CD4-positive, alpha-beta T cell treated with Interleukin-1 beta for 1 hour (primary cell): ENCODE measurements at regions not wholly inside any gene's neighbourhood (a gene's known extent, or its start where the extent isn't known, plus 50 kb on each side); places are given as distances from the start of the nearest gene placed in this dataset.

Experiments
- DNase-seq, 2 donors: peaks; one replicate each; pipeline ENCODE4 v3.0.0-alpha.2; 2020 to 2022

GRCh38 chr10:57785068-57785467 is 482.6 kb downstream of the IPMK start:
- DNase-seq: no peak

GRCh38 chr10:57776688-57777432 is 490.8 kb downstream of the IPMK start:
- DNase-seq: no peak

DNA sequence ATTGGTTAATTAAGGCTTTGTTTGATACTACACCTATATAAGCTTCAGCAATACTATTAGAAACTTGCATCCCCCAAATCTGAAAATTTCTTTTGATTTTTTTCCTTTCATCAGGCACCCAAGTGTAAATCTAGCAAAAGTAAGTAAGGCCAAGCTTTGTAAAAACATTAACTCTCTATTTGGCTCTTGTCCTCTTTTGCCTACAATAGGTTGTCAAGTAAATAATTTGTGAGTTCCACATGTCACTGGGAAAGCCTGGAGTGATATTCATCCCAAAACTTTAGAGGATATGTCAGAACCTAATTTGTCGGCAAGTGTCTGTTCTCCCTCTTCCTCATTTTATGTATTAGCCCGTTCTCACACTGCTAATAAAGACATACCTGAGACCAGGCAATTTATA is 492.4 kb downstream of the IPMK start:
- DNase-seq: no peak

DNA sequence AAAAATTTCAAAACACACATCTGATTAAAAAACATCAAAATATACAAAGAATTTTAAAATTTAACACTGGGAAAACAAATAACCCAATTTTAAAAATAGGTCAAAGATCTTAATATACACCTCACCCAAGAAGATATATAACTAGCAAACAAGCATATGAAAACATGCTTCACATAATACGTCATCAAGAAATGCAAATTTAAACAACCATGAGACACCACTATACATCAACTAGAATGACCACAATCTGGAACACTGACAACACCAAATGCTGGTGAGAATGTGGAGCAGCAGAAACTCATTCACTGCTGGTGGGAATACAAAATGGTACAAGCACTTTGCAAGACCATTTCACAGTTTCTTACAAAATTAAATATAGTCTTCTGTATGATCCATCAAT is 498.4 kb downstream of the IPMK start:
- no peak for DNase-seq

- DNase-seq: no peak
Observed at GRCh38 chr10:57759777-57760176, 507.9 kb downstream of the IPMK start.

GRCh38 chr10:57754803-57755202 is 512.9 kb downstream of the IPMK start:
- DNase-seq: no peak

DNA sequence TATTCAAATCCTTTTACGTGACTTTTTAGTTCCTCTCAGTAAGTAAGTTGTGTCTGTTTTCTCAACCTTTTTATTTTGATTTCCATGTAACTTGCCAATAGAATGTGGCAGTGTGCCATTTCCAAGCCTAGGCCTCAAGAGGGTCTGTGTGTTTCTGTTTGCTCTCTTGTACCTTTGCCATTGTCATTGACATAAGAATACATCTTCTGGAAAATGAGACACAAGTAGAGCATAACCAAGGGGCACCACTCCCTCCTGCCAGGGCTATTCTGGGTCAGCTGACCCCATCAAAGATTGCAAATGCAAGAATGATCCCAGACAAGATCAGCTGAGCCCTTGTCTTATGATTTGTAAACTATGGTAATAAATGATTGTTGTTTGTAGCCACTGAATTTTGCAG is 524.0 kb downstream of the IPMK start:
- no peak for DNase-seq

DNA sequence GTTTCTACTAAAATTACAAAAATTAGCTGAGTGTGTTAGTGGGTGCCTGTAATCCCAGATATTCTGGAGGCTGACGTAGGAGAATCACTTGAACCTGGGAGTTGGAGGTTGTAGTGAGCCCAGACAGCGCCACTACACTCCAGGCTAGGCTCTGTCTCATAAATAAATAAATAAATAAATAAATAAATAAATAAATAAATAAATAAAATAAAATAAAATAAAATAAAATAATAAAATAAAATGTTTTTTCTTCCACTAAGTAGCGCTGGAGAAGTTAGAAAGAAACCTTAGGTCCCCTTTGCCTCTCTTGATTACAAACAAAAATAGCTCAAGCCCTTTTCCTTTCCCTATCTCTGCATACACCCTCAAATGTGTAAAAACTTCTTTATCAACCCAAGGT is 525.9 kb downstream of the IPMK start:
- no peak for DNase-seq

GRCh38 chr10:57723305-57723704 is 544.4 kb downstream of the IPMK start:
- no peak for DNase-seq

DNA sequence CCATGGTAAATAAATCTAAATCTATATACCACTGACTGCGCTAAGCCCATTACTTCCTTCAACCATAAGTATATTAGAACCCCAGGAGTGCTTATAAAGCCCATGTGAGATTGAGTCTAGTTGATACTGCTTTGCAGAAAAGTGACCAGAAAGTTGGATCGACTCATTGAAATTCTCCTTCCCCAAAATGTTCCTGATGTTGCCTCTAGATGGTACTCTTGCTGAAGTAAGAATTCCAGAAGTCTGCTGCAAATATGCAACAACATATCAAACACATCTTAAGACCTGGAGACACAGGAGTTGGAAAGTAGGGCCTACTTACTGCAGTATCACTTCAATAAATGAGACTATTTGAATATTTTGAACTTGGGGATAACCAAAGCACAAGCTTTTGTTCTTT is 550.8 kb downstream of the IPMK start:
- no peak for DNase-seq

GRCh38 chr10:57715233-57715632 is 552.5 kb downstream of the IPMK start:
- DNase-seq: no peak

DNA sequence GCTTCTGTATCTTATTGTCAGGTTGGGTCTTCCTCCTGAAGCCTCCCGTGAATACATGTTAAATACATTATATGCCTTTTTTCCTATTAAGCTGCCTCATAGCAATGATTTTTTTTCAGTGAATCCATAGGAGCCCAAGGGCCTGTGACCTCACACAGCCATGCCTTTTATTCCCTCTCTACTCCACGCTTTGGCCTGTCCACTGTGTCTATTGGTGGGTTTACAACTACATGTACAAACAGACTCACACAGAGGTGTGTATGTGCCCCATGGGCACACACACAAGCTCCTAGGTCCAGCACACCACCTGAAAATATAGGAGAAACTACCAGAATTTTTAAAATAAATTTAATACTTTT is 560.4 kb downstream of the IPMK start:
- no peak for DNase-seq

GRCh38 chr10:57706576-57707299 is 561.0 kb downstream of the IPMK start:
- DNase-seq: no peak

DNA sequence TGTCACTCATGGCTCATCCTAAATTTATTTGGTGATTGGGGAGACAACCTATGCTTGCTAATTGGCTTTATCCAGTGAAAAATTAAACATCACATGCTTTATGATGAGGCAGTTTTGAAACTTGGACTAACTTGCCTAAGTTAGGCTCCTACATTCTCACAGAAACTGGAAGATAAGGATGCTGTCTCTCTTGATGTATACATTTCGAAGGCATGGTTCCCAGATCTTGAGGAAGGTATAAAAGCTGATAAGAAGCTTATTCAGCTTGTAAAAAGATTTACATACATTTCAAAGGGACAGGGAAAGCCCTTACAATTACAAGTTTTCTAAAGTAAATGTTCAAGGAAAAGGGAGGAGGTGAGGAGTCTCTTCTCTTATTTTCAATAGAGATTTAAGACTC is 561.7 kb downstream of the IPMK start:
- no peak for DNase-seq

GRCh38 chr10:57699944-57700343 is 567.8 kb downstream of the IPMK start:
- no peak for DNase-seq

GRCh38 chr10:57696641-57697040 is 571.1 kb downstream of the IPMK start:
- no peak for DNase-seq

DNA sequence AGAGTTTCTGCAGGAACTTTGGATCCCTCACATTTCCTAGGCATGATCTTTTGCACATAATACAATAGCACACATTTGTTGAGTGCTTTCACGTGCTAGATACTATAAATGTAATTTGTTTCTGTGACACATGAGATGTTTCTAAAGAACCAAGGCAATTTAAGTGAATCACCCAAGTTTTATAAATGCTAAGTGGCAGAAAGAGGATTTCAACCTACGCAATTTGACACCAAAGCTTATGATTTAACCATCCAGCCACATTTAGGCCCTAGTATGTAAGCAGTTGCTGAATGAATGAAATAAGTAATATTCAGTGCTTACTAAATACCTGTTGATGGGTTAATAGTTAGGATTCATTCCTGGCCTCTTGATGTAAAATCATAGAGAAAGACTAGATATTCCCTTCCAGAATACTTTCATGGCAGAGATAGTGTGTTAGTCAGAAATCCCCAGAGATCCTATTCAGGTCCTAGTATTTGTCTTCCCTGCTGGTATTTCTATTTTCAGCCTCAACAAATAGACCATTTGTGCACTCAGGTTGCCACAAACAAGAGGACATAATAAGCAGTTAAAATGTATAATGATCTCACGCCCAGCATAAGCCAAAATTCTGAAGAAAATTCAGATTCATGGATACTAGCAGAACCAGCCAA is 572.6 kb downstream of the IPMK start:
- DNase-seq: no peak

GRCh38 chr10:57692255-57692980 is 575.3 kb downstream of the IPMK start:
- DNase-seq: no peak

DNA sequence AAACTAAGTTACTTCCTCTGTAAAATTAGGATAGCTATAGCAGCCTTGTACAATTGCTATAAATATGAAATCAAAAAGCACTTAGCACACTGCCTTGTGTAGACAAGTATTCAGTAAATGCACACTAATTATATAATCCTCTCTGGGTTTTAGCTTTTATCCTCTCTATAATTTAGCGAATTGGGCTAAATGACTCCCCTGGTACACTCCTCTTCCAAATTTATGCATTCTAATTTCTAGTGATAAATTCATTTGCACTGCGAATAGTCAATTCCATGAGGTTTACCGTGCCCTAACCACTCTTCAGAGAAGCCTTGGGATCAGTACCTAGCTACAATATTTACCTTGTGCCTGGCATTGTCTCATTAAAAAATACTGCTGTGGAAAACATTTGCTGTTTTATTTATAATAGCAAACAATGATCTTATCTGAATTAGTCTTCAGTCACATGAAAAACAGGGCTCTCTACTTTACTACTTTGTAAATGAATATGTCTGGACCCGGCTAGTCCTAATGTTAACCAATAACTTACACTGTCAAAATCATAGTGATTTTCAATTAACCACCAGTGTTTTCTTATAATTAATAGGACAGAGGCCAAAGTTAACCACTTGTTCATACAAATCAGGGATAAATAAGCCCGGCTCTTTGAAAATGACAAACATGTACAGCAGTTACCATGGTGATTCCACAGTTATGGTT is 577.9 kb downstream of the IPMK start:
- no peak for DNase-seq

DNA sequence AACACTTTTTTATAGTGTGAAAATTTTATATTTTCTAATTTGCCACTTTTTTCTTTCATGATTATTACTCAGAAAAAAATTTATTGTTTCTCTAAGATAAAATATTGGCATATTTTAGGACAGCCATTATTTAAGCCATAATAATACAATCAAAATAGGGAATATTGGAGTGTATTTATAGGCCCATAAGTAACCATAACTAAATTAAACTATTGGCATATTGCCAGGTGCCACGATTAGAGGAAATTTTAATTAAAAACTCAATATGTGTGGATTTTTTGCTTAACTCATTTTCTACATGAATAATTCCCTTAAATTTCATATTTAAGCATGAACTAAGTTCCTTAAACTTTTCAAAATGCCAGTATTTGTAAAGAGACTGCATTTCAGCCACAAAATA is 587.8 kb downstream of the IPMK start:
- DNase-seq: no peak

GRCh38 chr10:57675125-57675524 is 592.6 kb downstream of the IPMK start:
- DNase-seq: no peak

DNA sequence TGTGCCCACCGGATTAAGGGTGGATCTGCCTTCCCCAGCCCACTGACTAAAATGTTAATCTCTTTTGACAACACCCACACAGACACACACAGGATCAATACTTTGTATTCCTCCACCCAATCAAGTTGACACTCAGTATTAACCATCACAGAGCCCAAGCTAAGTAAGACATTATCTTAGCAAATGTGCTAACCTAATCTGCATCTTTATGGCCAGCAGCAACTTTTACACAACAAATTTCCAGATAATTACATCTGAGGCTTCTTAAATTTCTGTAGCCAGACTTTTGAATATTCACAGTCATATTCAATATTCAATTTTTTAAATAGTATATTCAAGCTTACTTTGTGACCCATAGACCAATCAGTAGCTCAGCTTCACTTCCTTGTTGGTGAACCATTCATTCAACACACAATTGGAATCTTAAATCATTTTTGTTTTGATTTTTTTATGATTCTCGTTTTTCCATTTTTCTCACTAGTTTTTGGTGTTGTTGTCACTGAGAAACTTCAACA is 594.2 kb downstream of the IPMK start:
- no peak for DNase-seq

DNA sequence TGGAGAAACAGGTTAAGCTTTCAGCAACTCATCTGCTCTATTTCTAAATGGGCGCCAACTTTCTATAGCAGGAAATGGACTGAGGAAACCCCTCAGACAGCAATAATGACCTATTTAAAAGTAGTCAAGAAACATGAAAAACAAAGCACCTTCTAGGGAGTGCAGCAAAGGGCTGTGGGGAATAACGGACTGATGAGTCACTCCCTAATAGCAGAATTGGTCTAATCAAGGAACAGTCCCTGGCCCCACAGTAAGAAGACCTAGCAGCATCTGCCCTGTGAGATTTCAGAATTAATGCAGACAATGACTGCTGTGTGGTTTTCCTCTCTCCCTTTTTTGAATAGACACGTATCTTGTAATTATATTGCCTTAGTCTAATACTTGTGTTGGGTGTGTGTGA is 602.9 kb downstream of the IPMK start:
- no peak for DNase-seq
